ENCODE measurements at regions not wholly inside any gene's neighbourhood (a gene's known extent, or its start where the extent isn't known, plus 50 kb on each side); places are given as distances from the start of the nearest gene placed in this dataset.

- H3K56ac ChIP-seq (ENCODE audit: extremely low read depth, insufficient read depth, low read length): no peak overlapping the region
- H3K9ac ChIP-seq (ENCODE audit: low read depth, low read length): no peak overlapping the region
- H3K4me1 ChIP-seq (ENCODE audit: control insufficient read depth, insufficient read depth, low read length): no peaks in the 10 kb centered on the region
- no peak overlapping the region for H3K14ac ChIP-seq (replicated peaks; ENCODE audit: low read depth, low read length)
- H3K18ac ChIP-seq (ENCODE audit: low read depth, low read length): no peak overlapping the region
- TF ChIP-seq MAFK (IDR thresholded peaks at IDR 0.05; ENCODE audit: low read depth, low read length) (no peak), RCOR1 (IDR thresholded peaks at IDR 0.05; ENCODE audit: insufficient replicate concordance, low read length) (no peak), CHD1 (IDR thresholded peaks at IDR 0.05; ENCODE audit: low read depth, low read length) (no peak), FOS (IDR thresholded peaks at IDR 0.05; ENCODE audit: low read depth, low read length) (no peak), BHLHE40 (IDR thresholded peaks at IDR 0.05; ENCODE audit: low read depth, low read length) (no peak), NFE2L2 (IDR thresholded peaks at IDR 0.05; ENCODE audit: low read depth, low read length) (no peak), CTCF (conservative IDR thresholded peaks at IDR 0.05; ENCODE audit: low read depth, low read length) (no peak), CEBPB (IDR thresholded peaks at IDR 0.05; ENCODE audit: low read depth, low read length) (no peak), RAD21 (IDR thresholded peaks at IDR 0.05; ENCODE audit: low read length) (no peak), SMC3 (IDR thresholded peaks at IDR 0.05; ENCODE audit: low read depth, low read length) (no peak)
- H2AK9ac ChIP-seq (replicated peaks; ENCODE audit: low read depth, low read length, poor library complexity): no peak overlapping the region
- dilution Hi-C loops (cut with HindIII; ENCODE audit: low sequenced_read_pairs, unreplicated experiment) (loop anchor here (25.0 kb wide), 1 partner anchor 881 kb away; no protein-coding TSS in a partner anchor), intact Hi-C loops (cut with micrococcal nuclease) (no loop called here), in situ Hi-C loops (cut with MboI; ENCODE audit: low sequenced_read_pairs) (no loop called here)
- H3K4me2 ChIP-seq (ENCODE audit: low read depth, low read length): no peak overlapping the region
- no peaks in the 10 kb centered on the region for H4K20me1 ChIP-seq (ENCODE audit: insufficient read depth, low read length)
- ChIA-PET POLR2A (ENCODE audit: unreplicated experiment) (no interaction called here), CTCF (no interaction called here)
- no peak overlapping the region for H3K4ac ChIP-seq (ENCODE audit: low read depth, low read length)
- no peak overlapping the region for H2BK120ac ChIP-seq (ENCODE audit: low read depth, low read length)
- no peak overlapping the region for H2BK20ac ChIP-seq (ENCODE audit: low read depth, low read length)
- H3K9me3 ChIP-seq (ENCODE audit: control insufficient read depth, insufficient read depth, low read length): no peaks in the 10 kb centered on the region
- no peak overlapping the region for H4K91ac ChIP-seq (ENCODE audit: insufficient read depth, low read depth, low read length)
- no peak overlapping the region for H3K4me3 ChIP-seq (ENCODE audit: insufficient read depth, low read depth, low read length)
- ATAC-seq (ENCODE audit: low read depth) (no peak), DNase-seq (no peak)
- BruUV-seq (replicated peaks): no TSS peak
- no peak overlapping the region for H2BK5ac ChIP-seq (ENCODE audit: low read depth, low read length, poor library complexity, severe bottlenecking)
- H2AFZ ChIP-seq (replicated peaks; ENCODE audit: low read length, poor library complexity): no peak overlapping the region
- H3K27me3 ChIP-seq (ENCODE audit: control insufficient read depth, insufficient read depth, low read length): no peaks in the 10 kb centered on the region
- no peaks in the 10 kb centered on the region for H3K36me3 ChIP-seq (ENCODE audit: control insufficient read depth, insufficient read depth, low read length)
- WGBS, 2 experiments (ENCODE audit: extremely low coverage in 2 of 2, insufficient read length in 1 of 2): 67% methylated on average over 1 of the region's 1 CpG; no CpG with 5 or more reads in 1 of the 2 experiments
- H3K79me1 ChIP-seq (ENCODE audit: low read depth in 1 of 2, low read length in 2 of 2): no peaks in the 10 kb centered on the region
- no peaks in the 10 kb centered on the region for H3K9me1 ChIP-seq (ENCODE audit: insufficient read depth, low read length)
- no peak overlapping the region for H2BK15ac ChIP-seq (ENCODE audit: low read depth, low read length)
- H4K5ac ChIP-seq (ENCODE audit: low read depth, low read length): no peak overlapping the region
- H3K27ac ChIP-seq (ENCODE audit: insufficient read depth, low read length): no peak overlapping the region
- H4K8ac ChIP-seq (ENCODE audit: low read depth in 2 of 2, low read length in 2 of 2): no peak overlapping the region
- no peak overlapping the region for H2AK5ac ChIP-seq (ENCODE audit: low read depth, low read length)
- H3K23ac ChIP-seq (ENCODE audit: low read depth, low read length): no peak overlapping the region
These were observed 868.0 kb downstream of the SLITRK6 start for GRCh38 chr13:84931264-84931663.

Measured in IMR-90 (cell line).